Body of pancreas (tissue), 4 donors: ENCODE measurements at regions not wholly inside any gene's neighbourhood (a gene's known extent, or its start where the extent isn't known, plus 50 kb on each side); places are given as distances from the start of the nearest gene placed in this dataset.

Experiments used
- ATAC-seq: fragments of 150-250 bp; one replicate; pipeline ENCODE4 v1.9.1; 2016
- DNase-seq, 4 donors: peaks; one replicate each; pipeline ENCODE4 v3.0.0-alpha.2; 2019
- H3K27ac ChIP-seq, 4 donors: fragments of 200-600 bp; sonication (generic); 1 replicate in 3 of 4; 2 replicates in 1 of 4; pipeline versions ENCODE4 v1.5.1 to v1.6.1; 2016 to 2019; ENCODE audit warnings: mild to moderate bottlenecking in 1 of 4, mixed read lengths in 1 of 4, moderate library complexity in 1 of 4
- H3K27me3 ChIP-seq, 2 donors: fragments of 200-600 bp; sonication (generic); one replicate each; pipeline ENCODE4 v1.6.0; 2016; ENCODE audit warnings: mild to moderate bottlenecking in 1 of 2
- H3K36me3 ChIP-seq, 2 donors: fragments of 200-600 bp; sonication (generic); replicated peaks in 1 of 2; 2 replicates each; pipeline ENCODE4 v1.5.1; 2016; ENCODE audit warnings: low read depth in 2 of 2; ENCODE audit not compliant: insufficient read depth in 1 of 2
- H3K4me1 ChIP-seq: fragments of 200-600 bp; sonication (generic); one replicate; pipeline ENCODE4 v1.6.0; 2016
- H3K4me3 ChIP-seq, 2 donors: fragments of 200-600 bp; sonication (generic); 1 replicate in 1 of 2; 2 replicates in 1 of 2; pipeline ENCODE4 v1.5.1; 2016 to 2019
- H3K9me3 ChIP-seq, 3 donors: fragments of 200-600 bp; sonication (generic); 1 replicate in 2 of 3; 2 replicates in 1 of 3; pipeline ENCODE4 v1.5.1; 2016
- CTCF ChIP-seq, 7 experiments: fragments of 450-650 bp in 4 of 7; fragments of 200-600 bp in 3 of 7; sonication (generic) in 3 of 7; IDR thresholded peaks; one replicate each; pipeline ENCODE4 v1.5.1; 2016 to 2019; ENCODE audit warnings: antibody characterized with exemption in 7 of 7
- POLR2A ChIP-seq, 3 donors: fragments of 450-650 bp; IDR thresholded peaks; one replicate each; pipeline ENCODE4 v1.6.1; 2016; ENCODE audit warnings: antibody characterized with exemption in 3 of 3, mild to moderate bottlenecking in 2 of 3
- WGBS, 2 donors: methylation state at CpG; one replicate each; pipeline ENCODE4 v1.1.5; 2017; 5-methylcytosine and 5-hydroxymethylcytosine counted together
- intact Hi-C: fragments of 100-400 bp; cut with DNase I; formaldehyde crosslinking; loops from one replicate; pipeline ENCODE4 v1.15.1; 2023

- DNase-seq (no peak), ATAC-seq (no peak)
- H3K9me3 ChIP-seq: no peaks in the 10 kb centered on the region
- no peaks in the 10 kb centered on the region for H3K4me1 ChIP-seq
- TF ChIP-seq POLR2A (IDR thresholded peaks at IDR 0.05) (no peak), CTCF (IDR thresholded peaks at IDR 0.05) (no peak)
- H3K27ac ChIP-seq: no peak overlapping the region
- intact Hi-C loops: no loop called here
- H3K27me3 ChIP-seq: no peaks in the 10 kb centered on the region
- no peak overlapping the region for H3K4me3 ChIP-seq
- WGBS, 2 donors: 23 to 46% methylated on average over 2 of the region's 2 CpGs
- no peaks in the 10 kb centered on the region for H3K36me3 ChIP-seq
Measured at GRCh38 chr4:45841791-45842190, 282.1 kb downstream of the GABRG1 start.

GRCh38 chr4:45831692-45832091 lies 292.2 kb downstream of the GABRG1 start:
- WGBS, 2 donors: 28 to 37% methylated on average over 2 of the region's 2 CpGs
- no peak for TF ChIP-seq CTCF (IDR thresholded peaks at IDR 0.05)
- no peak for TF ChIP-seq POLR2A (IDR thresholded peaks at IDR 0.05)
- DNase-seq: no peak
- Histone ChIP-seq H3K27me3 (no peaks in the 10 kb centered on the region), H3K9me3 (no peaks in the 10 kb centered on the region), H3K4me1 (no peaks in the 10 kb centered on the region), H3K4me3 (no peak overlapping the region), H3K27ac (no peak overlapping the region), H3K36me3 (no peaks in the 10 kb centered on the region)
- intact Hi-C loops: no loop called here
- no peak for ATAC-seq

GRCh38 chr4:45803994-45804393 lies 319.9 kb downstream of the GABRG1 start:
- DNase-seq (no peak), ATAC-seq (no peak)
- TF ChIP-seq POLR2A (IDR thresholded peaks at IDR 0.05) (no peak), CTCF (IDR thresholded peaks at IDR 0.05) (no peak)

GRCh38 chr4:45795135-45795534 lies 328.7 kb downstream of the GABRG1 start:
- Histone ChIP-seq H3K9me3 (no peaks in the 10 kb centered on the region), H3K4me1 (no peaks in the 10 kb centered on the region), H3K4me3 (no peak overlapping the region), H3K27ac (no peak overlapping the region), H3K36me3 (no peaks in the 10 kb centered on the region), H3K27me3 (no peaks in the 10 kb centered on the region)
- 17 to 35% methylated on average over 6 of the region's 6 CpGs for WGBS, 2 donors
- TF ChIP-seq CTCF (IDR thresholded peaks at IDR 0.05) (no peak), POLR2A (IDR thresholded peaks at IDR 0.05) (no peak)
- ATAC-seq: no peak
- no peak for DNase-seq
- intact Hi-C loops: no loop called here

More at GRCh38 chr4:45803994-45804393, 319.9 kb downstream of the GABRG1 start:
- 53 to 59% methylated on average over 2 of the region's 2 CpGs for WGBS, 2 donors
- Histone ChIP-seq H3K27me3 (no peaks in the 10 kb centered on the region), H3K36me3 (no peaks in the 10 kb centered on the region), H3K9me3 (no peaks in the 10 kb centered on the region), H3K27ac (no peak overlapping the region), H3K4me3 (no peak overlapping the region), H3K4me1 (no peaks in the 10 kb centered on the region)
- intact Hi-C loops: no loop called here

GRCh38 chr4:45778514-45778913 lies 345.3 kb downstream of the GABRG1 start:
- no peak for TF ChIP-seq CTCF (IDR thresholded peaks at IDR 0.05)
- WGBS, 2 donors: 51 to 66% methylated on average over 1 of the region's 1 CpG
- Histone ChIP-seq H3K27me3 (no peaks in the 10 kb centered on the region), H3K4me3 (no peak overlapping the region), H3K36me3 (no peaks in the 10 kb centered on the region), H3K9me3 (no peaks in the 10 kb centered on the region), H3K27ac (no peak overlapping the region), H3K4me1 (no peaks in the 10 kb centered on the region)
- DNase-seq: no peak
- ATAC-seq: no peak
- intact Hi-C loops: no loop called here
